ENCODE measurements at regions not wholly inside any gene's neighbourhood (a gene's known extent, or its start where the extent isn't known, plus 50 kb on each side); places are given as distances from the start of the nearest gene placed in this dataset.

- no peak for DNase-seq
These were observed 53.8 kb downstream of the ADM start for GRCh38 chr11:10358696-10359095.

- DNase-seq, result no peak
These were observed 54.3 kb downstream of the ADM start for GRCh38 chr11:10359171-10359570.

GRCh38 chr11:10360835-10361234 lies 56.0 kb downstream of the ADM start:
- no peak for DNase-seq

DNA sequence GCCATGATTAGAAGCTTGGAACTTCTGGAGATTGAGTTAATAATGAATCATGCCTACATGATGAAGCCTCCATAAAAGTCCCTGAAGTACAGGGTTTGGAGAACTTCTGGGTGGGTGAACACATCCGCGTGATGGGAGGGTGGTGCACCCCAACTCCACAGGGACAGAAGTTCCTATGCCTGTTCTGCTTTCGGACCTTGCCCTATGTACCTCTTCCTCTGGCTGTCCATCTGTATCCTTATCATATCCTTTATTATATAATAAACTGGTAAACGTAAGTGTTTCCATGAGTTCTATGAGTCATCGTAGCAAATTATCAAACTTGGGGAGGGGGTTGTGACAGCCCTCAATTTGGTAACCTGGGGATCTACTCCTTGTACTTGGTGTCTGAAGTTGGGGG lies 60.2 kb downstream of the ADM start:
- DNase-seq, result no peak

DNA sequence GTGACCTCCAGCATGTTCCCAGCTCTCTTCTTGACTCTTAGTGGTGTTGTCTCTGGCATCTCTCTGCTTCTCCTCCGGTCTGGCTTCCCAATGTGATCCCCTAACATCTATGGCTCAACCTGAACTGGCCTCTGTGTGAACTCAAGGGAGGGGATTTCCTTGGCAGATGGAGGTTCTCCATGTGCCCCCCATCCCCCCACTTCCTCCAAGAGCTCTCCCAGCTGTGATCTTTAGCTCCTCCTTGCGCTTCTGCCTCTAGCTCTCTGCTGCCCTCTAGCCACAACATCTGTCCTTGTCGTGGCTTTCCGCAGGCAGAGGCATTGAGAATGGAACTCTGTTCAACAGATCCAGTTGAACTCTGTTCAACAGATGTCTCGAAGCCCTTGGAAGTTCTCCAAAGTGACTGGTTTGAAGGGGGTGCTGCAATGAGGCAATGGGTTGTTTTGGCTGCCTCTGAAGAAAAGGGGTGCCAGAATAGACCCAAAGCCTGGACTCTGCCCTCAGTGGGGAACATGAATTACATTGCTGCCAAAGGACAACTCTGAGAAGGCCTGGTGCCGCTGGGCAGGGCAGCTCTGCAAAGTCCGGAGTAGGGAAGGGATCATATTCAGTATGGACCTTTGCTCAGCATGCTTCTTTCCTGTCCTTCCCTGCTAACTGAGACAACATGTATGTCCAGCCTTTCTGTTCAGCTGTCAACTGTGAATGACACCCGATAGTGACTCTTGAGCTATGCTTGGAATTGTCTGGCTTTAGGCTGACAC lies 61.9 kb downstream of the ADM start:
- peak; percentile 27 to 44 for DNase-seq

- DNase-seq, result no peak
These were observed 67.2 kb downstream of the ADM start for GRCh38 chr11:10371926-10372641.

GRCh38 chr11:10373340-10373739 lies 68.5 kb downstream of the ADM start:
- DNase-seq, result no peak

GRCh38 chr11:10373929-10374328 lies 69.1 kb downstream of the ADM start:
- no peak for DNase-seq

DNA sequence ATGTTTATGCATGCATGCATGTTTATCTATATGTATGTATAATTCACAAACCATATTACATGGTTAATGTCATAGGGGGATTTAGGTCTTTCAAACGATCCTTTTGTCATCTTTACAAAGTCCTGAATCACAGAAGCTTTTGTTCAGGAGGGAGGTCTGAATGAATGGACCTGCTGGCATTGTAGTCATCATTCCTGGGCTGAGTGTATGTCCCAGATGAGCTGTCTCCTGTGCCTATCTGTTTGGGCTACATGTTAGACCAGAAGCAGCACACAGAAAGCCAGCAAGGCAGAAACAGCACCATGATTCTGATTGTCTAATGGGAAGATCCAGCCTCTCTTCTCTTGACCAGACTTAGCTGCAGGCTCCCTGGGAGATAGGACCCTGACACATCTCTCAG lies 69.5 kb downstream of the ADM start:
- DNase-seq, result no peak

GRCh38 chr11:10375280-10375971 lies 70.6 kb downstream of the ADM start:
- no peak for DNase-seq

DNA sequence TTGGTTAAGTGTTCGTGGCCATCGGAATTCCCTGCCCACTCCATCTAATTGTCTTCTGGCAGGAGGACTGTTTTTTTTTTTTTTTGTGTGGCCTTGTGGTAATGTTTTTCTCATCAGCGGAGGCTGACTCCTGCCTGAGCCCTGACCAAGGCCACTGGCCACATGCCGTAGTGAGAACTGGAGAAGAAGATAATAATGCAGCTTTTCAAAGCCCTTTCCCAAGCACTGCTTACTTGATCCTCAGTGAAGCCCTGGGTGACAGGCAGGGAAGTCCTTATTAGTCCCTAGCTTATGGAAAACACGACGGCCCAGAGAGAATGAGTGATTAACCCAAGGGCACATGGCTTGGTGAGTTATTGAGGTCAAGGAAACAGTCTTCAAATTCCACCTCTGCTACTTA lies 71.2 kb downstream of the ADM start:
- DNase-seq, result no peak

- no peak for DNase-seq
These were observed 72.3 kb downstream of the ADM start for GRCh38 chr11:10377183-10377582.

- no peak for DNase-seq
These were observed 73.5 kb downstream of the ADM start for GRCh38 chr11:10378362-10378761.

GRCh38 chr11:10379022-10379421 lies 74.1 kb downstream of the ADM start:
- DNase-seq, result no peak

DNA sequence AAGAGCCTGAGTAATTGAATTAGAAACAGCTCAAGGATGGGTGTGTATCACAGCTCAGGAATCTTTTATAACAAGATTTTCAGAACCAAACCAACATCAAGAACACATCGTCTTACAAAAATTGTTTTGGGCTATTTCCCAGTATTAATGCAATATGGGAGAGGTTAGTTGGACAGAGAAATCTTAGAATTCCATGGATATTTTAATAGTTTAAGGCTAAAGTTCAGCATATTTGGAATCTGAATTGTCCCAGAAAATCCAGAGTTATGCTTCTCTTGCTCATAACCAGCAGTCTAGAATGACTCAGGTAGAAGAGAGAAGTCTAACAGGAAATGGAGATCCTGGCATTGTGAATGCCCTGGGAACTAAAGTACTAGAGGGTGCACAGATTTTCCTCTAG lies 74.6 kb downstream of the ADM start:
- DNase-seq, result no peak

DNA sequence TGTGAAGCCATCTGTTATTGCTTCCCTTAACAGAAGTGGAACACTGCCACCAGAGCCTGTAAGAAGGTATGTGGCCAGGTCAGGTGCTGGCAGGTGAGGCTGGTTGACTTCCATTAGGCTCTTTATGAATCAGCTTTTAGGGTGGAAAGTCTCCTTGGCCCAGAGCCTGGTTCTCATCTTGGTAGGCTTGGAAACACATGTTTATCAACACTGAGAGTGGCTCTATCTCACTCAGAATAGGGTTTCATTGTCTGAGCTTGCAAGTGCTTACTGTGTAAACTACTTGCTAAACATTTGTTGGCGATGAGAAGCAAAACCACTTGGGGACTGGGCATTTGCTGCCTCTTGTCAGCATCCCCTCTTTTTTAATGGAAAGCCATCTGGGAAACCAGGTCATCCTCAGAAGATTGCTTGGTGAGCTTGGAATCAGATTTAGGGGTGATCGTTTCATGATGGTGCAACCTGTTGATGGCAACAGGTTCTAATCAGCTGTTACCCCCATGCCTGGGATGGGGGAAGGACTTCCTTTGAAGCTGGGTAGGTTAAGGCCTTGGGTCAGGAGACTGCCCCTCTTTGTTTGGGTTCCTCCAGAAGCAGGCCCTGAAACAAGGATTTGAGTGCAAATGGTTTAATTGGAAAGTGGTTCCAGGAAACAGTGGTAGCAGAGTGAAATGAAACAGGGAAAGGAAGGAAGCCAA lies 75.0 kb upstream of the AMPD3 start:
- DNase-seq, result no peak

DNA sequence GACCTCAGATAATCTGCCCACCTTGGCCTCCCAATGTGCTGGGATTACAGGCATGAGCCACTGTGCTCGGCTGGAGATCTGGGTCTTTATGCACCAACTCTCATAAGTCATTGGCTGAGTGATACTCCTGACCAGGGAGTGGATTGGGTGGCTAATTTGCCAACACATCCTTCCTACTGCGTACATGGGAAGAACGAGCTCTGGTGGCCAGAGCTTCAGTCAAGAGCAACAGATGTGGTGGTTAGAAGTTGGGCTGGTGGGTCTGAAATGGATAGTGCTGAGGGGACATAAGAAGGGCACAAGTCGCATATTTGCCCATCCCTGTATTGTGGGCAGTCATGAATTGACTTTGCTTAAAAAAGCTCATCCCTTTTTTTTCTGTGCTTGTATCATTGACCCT lies 74.1 kb upstream of the AMPD3 start:
- DNase-seq, result no peak

DNA sequence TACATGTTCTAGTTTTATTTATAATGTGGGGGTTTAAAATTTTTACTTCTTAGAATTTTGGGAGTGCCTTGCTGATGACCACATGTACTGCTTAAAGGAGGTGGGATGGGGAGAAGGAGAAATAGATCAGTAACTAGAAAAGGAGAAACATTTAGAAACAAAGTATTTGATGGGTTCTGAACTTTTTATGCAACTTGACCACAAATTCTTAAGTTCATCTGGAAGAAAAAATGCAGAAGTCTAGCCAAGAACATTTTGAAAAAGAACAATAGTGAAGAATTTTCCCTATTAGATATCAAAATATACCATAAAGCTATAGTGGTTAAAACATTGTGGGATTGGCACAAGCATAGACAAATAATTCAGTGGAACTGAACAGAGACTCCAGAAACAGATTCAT lies 73.3 kb upstream of the AMPD3 start:
- DNase-seq, result no peak

DNA sequence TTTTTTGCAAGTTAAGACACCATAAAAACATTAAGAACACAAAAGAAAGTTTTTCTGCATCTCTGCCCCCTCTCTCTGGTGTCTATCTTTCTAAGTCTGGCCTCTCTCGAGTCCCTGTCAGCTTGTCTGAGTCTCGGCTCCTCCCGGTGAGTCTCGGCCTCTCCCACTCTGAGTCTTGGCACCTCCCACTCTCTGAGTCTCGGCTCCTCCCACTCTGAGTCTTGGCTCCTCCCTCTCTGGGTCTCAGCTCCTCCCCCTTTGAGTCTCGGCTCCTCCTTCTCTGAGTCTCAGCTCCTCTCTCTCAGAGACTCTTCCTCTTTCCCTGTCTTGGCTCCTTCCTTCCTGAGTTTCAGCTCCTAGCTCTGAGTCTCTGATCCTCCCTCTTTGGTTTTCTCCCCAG lies 72.5 kb upstream of the AMPD3 start:
- no peak for DNase-seq

- no peak for DNase-seq
These were observed 69.4 kb upstream of the AMPD3 start for GRCh38 chr11:10385696-10386095.

- DNase-seq, result no peak
These were observed 68.7 kb upstream of the AMPD3 start for GRCh38 chr11:10386361-10386760.

DNA sequence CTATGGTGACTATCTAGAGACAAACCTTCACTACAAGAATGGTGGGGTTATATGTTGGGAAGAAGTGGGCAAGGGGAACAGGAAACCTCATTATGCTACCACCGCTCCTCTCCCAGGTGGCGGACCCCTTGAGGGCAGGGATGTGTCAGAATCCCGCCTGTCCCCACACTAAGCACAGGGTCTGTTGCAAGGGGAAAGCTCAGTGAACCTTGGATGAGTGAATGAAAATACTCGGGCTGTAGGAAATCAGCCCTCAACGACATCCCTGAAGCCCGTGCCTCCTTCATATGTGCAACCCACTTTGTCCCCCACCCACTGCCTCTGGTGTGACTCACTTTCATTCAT lies 68.2 kb upstream of the AMPD3 start:
- no peak for DNase-seq

Measured in hippocampal formation (tissue), 2 donors.